SK-N-SH (cell line): ENCODE measurements at regions not wholly inside any gene's neighbourhood (a gene's known extent, or its start where the extent isn't known, plus 50 kb on each side); places are given as distances from the start of the nearest gene placed in this dataset.

ENCODE experiments used
- CTCF ChIA-PET: fragments of 300-600, 350-600 bp; formaldehyde crosslinking; extraction: SDS; loops from one replicate; lab custom pipeline; 2021; lab: Yijun Ruan, JAX
- POLR2A ChIA-PET: fragments of 350-600 bp; sonication (Branson Sonifier 250); formaldehyde crosslinking; extraction: SDS; loops from one replicate; lab custom pipeline; 2020; ENCODE audit warnings: antibody characterized with exemption, inconsistent platforms; lab: Yijun Ruan, JAX
- DNase-seq: peaks from one replicate; pipeline ENCODE4 v3.0.0; 2012
- H2AFZ ChIP-seq: fragments of 200-600 bp; sonication (generic); 2 replicates; pipeline ENCODE4 v1.8.1; 2016; ENCODE audit warnings: antibody characterized with exemption, mild to moderate bottlenecking, low read depth
- H3F3A ChIP-seq: fragments of 200-600 bp; sonication (generic); replicated peaks from 2 replicates; pipeline ENCODE3; 2016; ENCODE audit warnings: antibody characterized with exemption, mild to moderate bottlenecking; ENCODE audit not compliant: insufficient read depth
- H3K27ac ChIP-seq, 2 experiments: fragments of 200-500 bp in 1 of 2; fragments of 200-600 bp in 1 of 2; sonication (Bioruptor generic) in 1 of 2; sonication (generic), shearing (Covaris generic) in 1 of 2; 2 replicates each; pipeline versions ENCODE4 v1.5.1 to v1.6.1; 2014 to 2016; ENCODE audit warnings: low read depth in 2 of 2, inconsistent platforms in 1 of 2, low read length in 1 of 2, mild to moderate bottlenecking in 1 of 2, mixed read lengths in 1 of 2
- H3K27me3 ChIP-seq: fragments of 200-600 bp; sonication (generic), shearing (Covaris generic); 2 replicates; pipeline ENCODE4 v1.6.1; 2016; ENCODE audit warnings: mixed run types; ENCODE audit not compliant: insufficient read depth
- H3K36me3 ChIP-seq, 2 experiments: fragments of 200-500 bp in 1 of 2; fragments of 200-600 bp in 1 of 2; sonication (Bioruptor generic) in 1 of 2; sonication (generic) in 1 of 2; replicated peaks in 1 of 2; 2 replicates each; pipeline versions ENCODE3 to v1.5.1; 2014 to 2016; ENCODE audit warnings: low read length in 1 of 2, mild to moderate bottlenecking in 1 of 2; ENCODE audit not compliant: insufficient read depth in 2 of 2, control insufficient read depth in 1 of 2
- H3K4me1 ChIP-seq, 2 experiments: fragments of 200-500 bp in 1 of 2; fragments of 200-600 bp in 1 of 2; sonication (Bioruptor generic) in 1 of 2; sonication (generic), shearing (Covaris generic) in 1 of 2; 2 replicates each; pipeline versions ENCODE4 v1.5.1 to v1.6.1; 2014 to 2016; ENCODE audit warnings: low read depth in 1 of 2, low read length in 1 of 2, mixed run types in 1 of 2; ENCODE audit not compliant: insufficient read depth in 2 of 2, control insufficient read depth in 1 of 2
- H3K4me2 ChIP-seq: fragments of 200-600 bp; sonication (generic), shearing (Covaris generic); 2 replicates; pipeline ENCODE4 v1.6.1; 2017; ENCODE audit warnings: mixed run types
- H3K4me3 ChIP-seq, 2 experiments: fragments of 200-500 bp in 1 of 2; fragments of 200-600 bp in 1 of 2; sonication (Bioruptor generic) in 1 of 2; sonication (generic), shearing (Covaris generic) in 1 of 2; 2 replicates each; pipeline versions ENCODE4 v1.5.1 to v1.8.1; 2014 to 2016; ENCODE audit warnings: low read depth in 2 of 2, inconsistent platforms in 1 of 2, low read length in 1 of 2, mild to moderate bottlenecking in 1 of 2, mixed read lengths in 1 of 2, moderate library complexity in 1 of 2
- H3K79me2 ChIP-seq: fragments of 200-600 bp; sonication (generic); 2 replicates; pipeline ENCODE4 v1.8.1; 2017; ENCODE audit warnings: mild to moderate bottlenecking; ENCODE audit not compliant: insufficient read depth
- H3K9ac ChIP-seq: fragments of 200-600 bp; sonication (generic); 2 replicates; pipeline ENCODE4 v1.6.1; 2017; ENCODE audit warnings: mixed run types
- H3K9me2 ChIP-seq: fragments of 200-600 bp; sonication (generic); 2 replicates; pipeline ENCODE4 v1.6.1; 2017; ENCODE audit warnings: mixed run types
- H3K9me3 ChIP-seq: fragments of 200-600 bp; sonication (generic); 2 replicates; pipeline ENCODE4 v1.6.1; 2017; ENCODE audit warnings: mixed run types, mild to moderate bottlenecking, moderate library complexity
- H4K20me1 ChIP-seq: fragments of 200-600 bp; sonication (generic); 2 replicates; pipeline ENCODE4 v1.6.1; 2017; ENCODE audit warnings: mild to moderate bottlenecking, mixed run types; ENCODE audit not compliant: insufficient read depth
- CTCF ChIP-seq: fragments of 200-600 bp; sonication (generic); IDR thresholded peaks from 2 replicates; pipeline ENCODE4 v1.6.1; 2017; ENCODE audit warnings: antibody characterized with exemption, mild to moderate bottlenecking, moderate library complexity
- ELF1 ChIP-seq: IDR thresholded peaks from 2 replicates; pipeline ENCODE4 v1.4.0; 2012
- EZH2phosphoT487 ChIP-seq: fragments of 200-600 bp; sonication (generic); IDR thresholded peaks from 2 replicates; pipeline ENCODE4 v1.6.1; 2017; ENCODE audit warnings: low read depth, mixed run types, mild to moderate bottlenecking, antibody characterized with exemption, moderate library complexity, borderline replicate concordance
- FOXJ3 ChIP-seq: sonication (generic); formaldehyde crosslinking; IDR thresholded peaks from 2 replicates; pipeline ENCODE4 v1.5.1; 2020; ENCODE audit warnings: mild to moderate bottlenecking, missing genetic modification reagents
- FOXM1 ChIP-seq: IDR thresholded peaks from 2 replicates; pipeline ENCODE4 v1.4.0; 2012; ENCODE audit warnings: low read depth, mild to moderate bottlenecking
- IRF3 ChIP-seq: fragments of 150-350 bp; IDR thresholded peaks from 2 replicates; pipeline ENCODE4 v1.6.1; 2016; ENCODE audit warnings: mild to moderate bottlenecking, low read depth, low read length
- JUND ChIP-seq: IDR thresholded peaks from 2 replicates; pipeline ENCODE4 v1.4.0; 2012
- MAX ChIP-seq: IDR thresholded peaks from 2 replicates; pipeline ENCODE4 v1.4.0; 2012; ENCODE audit warnings: low read depth
- MEF2A ChIP-seq: IDR thresholded peaks from 2 replicates; pipeline ENCODE4 v1.4.0; 2012; ENCODE audit warnings: low read depth, borderline replicate concordance
- NFIC ChIP-seq: IDR thresholded peaks from 2 replicates; pipeline ENCODE4 v1.4.0; 2012; ENCODE audit warnings: borderline replicate concordance
- NRF1 ChIP-seq: IDR thresholded peaks from 2 replicates; pipeline ENCODE4 v1.6.1; 2012; ENCODE audit warnings: low read depth, mild to moderate bottlenecking, low read length
- PBX3 ChIP-seq: IDR thresholded peaks from 2 replicates; pipeline ENCODE4; 2012
- POLR2AphosphoS5 ChIP-seq: IDR thresholded peaks from 2 replicates; pipeline ENCODE4 v1.6.1; 2012; ENCODE audit warnings: low read depth, low read length
- REST ChIP-seq: IDR thresholded peaks from 2 replicates; pipeline ENCODE4 v1.6.1; 2012; ENCODE audit warnings: mild to moderate bottlenecking, low read depth, low read length, moderate library complexity
- TCF12 ChIP-seq: IDR thresholded peaks from 2 replicates; pipeline ENCODE4 v1.4.0; 2012
- USF2 ChIP-seq: fragments of 150-350 bp; IDR thresholded peaks from 2 replicates; pipeline ENCODE4 v1.6.1; 2017; ENCODE audit warnings: antibody characterized with exemption, low read length, low read depth, borderline replicate concordance
- WGBS: methylation state at CpG from one replicate; pipeline ENCODE4 v1.1.6; 2017; ENCODE audit warnings: low lambda C conversion rate; 5-methylcytosine and 5-hydroxymethylcytosine counted together

- H3K36me3 ChIP-seq: no peaks in the 10 kb centered on the region
- no peaks in the 10 kb centered on the region for H3K9me2 ChIP-seq
- peaks cover 0 to 2% of the 10 kb centered on the region in 2 experiments; a peak in 2 of 4 replicates for H3K4me1 ChIP-seq
- peaks cover 10% of the 10 kb centered on the region; the same call in 1 of the 2 replicates for H4K20me1 ChIP-seq
- peaks cover 7% of the 10 kb centered on the region for H3F3A ChIP-seq
- H3K79me2 ChIP-seq: peaks cover 24% of the 10 kb centered on the region
- peak overlapping the region in 1 of 2 experiments; percentile 48; a peak in 1 of 4 replicates for H3K27ac ChIP-seq
- DNase-seq: peak; percentile 46
- no peaks in the 10 kb centered on the region for H3K27me3 ChIP-seq
- H2AFZ ChIP-seq: no peak overlapping the region
- H3K9ac ChIP-seq: no peak overlapping the region
- H3K4me3 ChIP-seq: no peak overlapping the region
- no peaks in the 10 kb centered on the region for H3K9me3 ChIP-seq
- 0% methylated on average over 1 of the region's 1 CpG for WGBS
- peak overlapping the region; percentile 30; the same call in 1 of the 2 replicates for H3K4me2 ChIP-seq
- TF ChIP-seq PBX3 (peak; percentile 72), MAX (no peak), CTCF (no peak), POLR2AphosphoS5 (peak; percentile 39; the same call in 1 of the 2 replicates), JUND (0 out of 2 replicates have a peak, but pooled peaks have one; percentile 4), ELF1 (no peak), USF2 (no peak), FOXM1 (no peak), REST (no peak), MEF2A (0 out of 2 replicates have a peak, but pooled peaks have one; percentile 32), IRF3 (no peak), TCF12 (peak; percentile 85), NFIC (peak; percentile 33; the same call in 1 of the 2 replicates), EZH2phosphoT487 (no peak), FOXJ3 (CRISPR knock-in tag) (no peak), NRF1 (no peak)
- POLR2A ChIA-PET: no interaction called here
- CTCF ChIA-PET: interaction anchor here (0.6 to 1.4 kb wide), 3 partner anchors 32 to 73 kb away, joined by 3 to 4 read pairs (median 3); no protein-coding TSS in a partner anchor
Observed at GRCh38 chr3:51610708-51611107, 60.3 kb upstream of the TEX264 start.
